NCI-H2171 (cell line): ENCODE measurements at regions not wholly inside any gene's neighbourhood (a gene's known extent, or its start where the extent isn't known, plus 50 kb on each side); places are given as distances from the start of the nearest gene placed in this dataset.

Source experiments
- DNase-seq: peaks from one replicate; lab custom pipeline; 2025; lab: John Stamatoyannopoulos, UW

- DNase-seq = peak; percentile 49
These were observed 209.3 kb upstream of the SOX11 start for GRCh38 chr2:5482929-5483331.

GRCh38 chr2:5484868-5485267 lies 207.3 kb upstream of the SOX11 start:
- DNase-seq = no peak

- DNase-seq = no peak
These were observed 200.7 kb upstream of the SOX11 start for GRCh38 chr2:5491523-5491922.

- no peak for DNase-seq
These were observed 198.9 kb upstream of the SOX11 start for GRCh38 chr2:5493256-5493655.

- no peak for DNase-seq
These were observed 198.0 kb upstream of the SOX11 start for GRCh38 chr2:5494212-5494611.

DNA sequence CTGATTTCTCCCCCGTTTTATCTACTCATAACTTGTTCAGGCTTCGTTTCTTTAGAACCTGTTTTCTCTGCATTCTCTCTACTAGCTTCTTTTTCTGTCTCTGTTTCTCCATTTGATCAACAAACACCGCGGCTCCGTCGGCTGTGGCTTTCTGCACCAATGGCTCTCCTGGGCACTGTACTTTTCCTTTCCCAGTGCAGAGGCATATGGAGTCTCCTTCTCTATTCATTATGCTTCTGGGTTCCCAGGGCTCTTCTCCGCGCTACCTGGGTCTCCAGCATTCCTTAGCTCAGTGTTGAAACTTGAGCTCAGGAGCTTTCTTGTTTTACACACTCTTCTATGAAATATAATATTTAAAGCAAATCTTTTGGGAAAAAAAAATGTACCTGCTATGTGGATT lies 196.6 kb upstream of the SOX11 start:
- DNase-seq = no peak

- no peak for DNase-seq
These were observed 194.3 kb upstream of the SOX11 start for GRCh38 chr2:5497874-5498273.

DNA sequence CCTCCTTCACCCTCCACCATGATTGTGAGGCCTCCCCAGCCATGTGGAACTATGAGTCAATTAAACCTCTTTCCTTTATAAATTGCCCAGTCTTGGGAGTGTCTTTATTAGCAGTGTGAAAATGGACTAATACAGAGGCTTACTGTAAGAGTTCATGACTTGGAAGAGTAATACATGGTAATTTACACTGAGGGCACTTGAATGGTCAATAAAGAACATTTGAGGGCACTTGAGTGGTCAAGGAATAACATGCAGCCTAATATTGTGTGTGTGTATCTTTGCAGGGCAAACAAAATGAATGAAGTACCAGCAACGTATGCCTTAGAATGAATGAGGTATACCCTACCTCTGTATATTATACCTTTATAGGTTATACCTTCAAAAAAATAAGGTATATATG lies 190.4 kb upstream of the SOX11 start:
- no peak for DNase-seq

DNA sequence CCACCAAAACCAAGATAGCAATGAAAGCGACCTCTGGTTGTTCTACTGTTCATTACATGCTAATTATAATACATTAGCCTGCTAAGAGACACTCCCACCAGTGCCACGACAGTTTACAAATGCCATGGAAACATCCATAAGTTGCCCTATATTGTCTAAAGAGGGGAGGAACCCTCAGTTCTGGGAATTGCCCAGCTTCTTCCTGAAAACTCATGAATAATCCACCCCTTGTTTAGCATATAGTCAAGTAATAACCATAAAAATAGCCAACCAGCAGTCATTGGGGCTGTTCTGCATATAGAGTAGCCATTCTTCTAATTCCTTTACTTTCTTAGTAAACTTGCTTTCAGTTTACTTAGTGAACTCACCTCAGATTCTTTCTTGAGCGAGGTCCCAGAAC lies 189.8 kb upstream of the SOX11 start:
- no peak for DNase-seq

GRCh38 chr2:5504756-5505155 lies 187.4 kb upstream of the SOX11 start:
- DNase-seq = no peak

DNA sequence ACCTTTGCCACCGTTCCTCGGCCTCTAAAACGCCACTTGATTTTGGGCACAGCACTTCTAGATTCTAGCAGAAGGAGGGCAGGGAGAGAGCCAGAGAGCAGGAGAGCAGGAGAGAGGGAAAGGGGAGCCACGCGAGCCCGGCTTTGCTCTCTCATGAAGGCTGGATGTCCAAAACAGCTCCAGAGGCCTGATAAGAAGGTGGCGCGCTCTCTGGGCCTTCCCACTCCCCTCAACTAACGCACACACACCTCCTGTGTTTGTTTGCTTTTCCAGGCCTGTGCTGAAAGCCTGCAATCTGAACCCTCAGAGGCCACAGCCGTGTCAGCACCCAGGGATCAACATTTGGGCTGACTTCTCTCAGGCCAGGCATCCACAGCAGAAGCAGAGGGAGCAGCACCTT lies 184.8 kb upstream of the SOX11 start:
- DNase-seq = no peak

DNA sequence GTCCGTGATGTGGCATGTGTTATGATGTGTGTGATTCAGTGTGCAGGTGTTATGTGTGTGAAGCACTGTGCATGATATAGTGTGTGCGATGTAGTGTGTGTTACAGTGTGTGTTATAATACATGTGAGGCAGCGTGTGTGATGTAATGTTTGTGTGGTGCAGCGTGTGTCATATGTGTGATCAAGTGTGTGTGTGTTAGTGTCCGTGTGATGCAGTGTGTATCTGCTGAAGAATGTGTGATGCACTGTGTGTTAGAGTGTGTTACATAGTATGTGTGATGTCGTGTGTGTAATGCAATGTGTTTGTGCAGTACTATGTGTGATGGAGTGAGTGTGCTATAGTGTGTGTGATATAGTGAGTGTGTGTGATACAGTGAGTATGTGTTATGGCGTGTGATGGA lies 182.8 kb upstream of the SOX11 start:
- DNase-seq = no peak

DNA sequence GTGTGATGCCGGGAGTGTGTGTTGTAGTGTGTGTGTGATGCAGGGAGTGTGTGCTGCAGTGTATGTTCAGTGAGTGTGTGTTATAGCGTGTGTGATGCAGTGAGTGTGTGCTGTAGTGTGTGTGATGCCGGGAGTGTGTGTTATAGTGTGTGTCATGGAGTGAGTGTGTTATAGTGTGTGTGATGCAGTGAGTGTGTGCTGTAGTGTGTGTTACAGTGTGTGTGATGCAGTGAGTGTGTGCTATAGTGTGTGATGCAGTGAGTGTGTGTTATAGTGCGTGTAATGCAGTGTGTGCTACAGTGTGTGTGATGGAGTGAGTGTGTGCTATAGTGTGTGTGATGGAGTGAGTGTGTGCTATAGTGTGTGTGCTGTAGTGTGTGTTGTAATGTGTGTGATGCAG lies 182.1 kb upstream of the SOX11 start:
- DNase-seq = no peak

GRCh38 chr2:5515693-5516092 lies 176.5 kb upstream of the SOX11 start:
- DNase-seq = no peak

GRCh38 chr2:5519286-5519685 lies 172.9 kb upstream of the SOX11 start:
- DNase-seq = no peak

- DNase-seq = no peak
These were observed 171.7 kb upstream of the SOX11 start for GRCh38 chr2:5520463-5520972.

DNA sequence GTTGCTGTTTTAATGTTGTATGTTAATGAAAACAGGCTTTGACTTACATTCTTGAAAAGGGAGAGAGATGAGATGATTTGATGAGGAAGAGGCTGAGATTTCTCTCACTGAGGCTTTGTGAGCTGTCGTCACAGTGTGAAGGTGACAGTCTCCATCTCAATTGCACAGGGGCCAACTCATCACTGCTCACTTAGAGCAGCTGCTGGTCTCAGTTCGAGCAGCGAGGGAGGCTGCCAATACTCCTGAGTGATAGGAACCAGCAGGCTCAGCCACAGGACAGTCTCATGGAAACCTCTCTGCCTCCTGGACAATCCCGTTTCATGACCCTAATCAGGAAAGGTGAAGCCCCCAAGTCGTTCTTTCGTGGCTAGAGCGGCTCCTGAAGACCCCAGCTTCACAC lies 170.7 kb upstream of the SOX11 start:
- no peak for DNase-seq

DNA sequence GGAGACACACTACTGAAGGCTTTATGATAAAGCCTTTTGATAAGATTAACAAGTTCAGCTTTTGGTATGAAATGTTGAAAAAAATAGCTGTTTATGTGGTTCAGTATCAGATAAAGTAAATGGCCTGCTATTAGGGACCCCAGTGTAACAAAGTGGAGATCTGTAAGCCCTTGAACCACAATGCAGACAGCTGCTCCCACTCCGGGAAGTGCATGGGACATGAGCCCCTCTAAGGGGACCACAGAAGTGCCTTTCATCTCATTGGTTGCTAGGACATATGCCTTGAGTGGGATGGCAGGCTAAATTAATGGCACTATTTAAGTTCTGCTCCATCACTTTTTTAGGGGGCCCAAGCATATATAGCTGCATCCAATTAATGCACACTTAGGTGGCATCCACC lies 167.6 kb upstream of the SOX11 start:
- DNase-seq = no peak

DNA sequence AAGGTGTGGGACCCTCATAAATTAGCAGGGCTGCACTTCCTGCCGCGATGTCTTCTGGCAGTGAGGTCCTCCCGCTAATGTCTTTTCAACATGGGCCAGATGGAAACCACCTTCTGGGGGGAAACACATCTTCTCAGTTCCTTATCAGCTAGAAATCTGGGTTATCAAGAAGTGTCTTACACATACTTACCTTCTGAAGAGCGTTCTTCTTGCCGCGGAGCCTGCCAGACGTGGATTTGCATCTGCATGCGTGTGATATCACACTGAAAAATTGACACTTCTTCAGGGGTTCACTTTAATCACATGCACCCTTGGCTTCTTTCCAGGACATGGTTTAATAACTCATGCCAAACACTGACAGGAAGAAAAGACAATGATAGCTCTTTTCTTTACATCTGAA lies 163.5 kb upstream of the SOX11 start:
- no peak for DNase-seq

DNA sequence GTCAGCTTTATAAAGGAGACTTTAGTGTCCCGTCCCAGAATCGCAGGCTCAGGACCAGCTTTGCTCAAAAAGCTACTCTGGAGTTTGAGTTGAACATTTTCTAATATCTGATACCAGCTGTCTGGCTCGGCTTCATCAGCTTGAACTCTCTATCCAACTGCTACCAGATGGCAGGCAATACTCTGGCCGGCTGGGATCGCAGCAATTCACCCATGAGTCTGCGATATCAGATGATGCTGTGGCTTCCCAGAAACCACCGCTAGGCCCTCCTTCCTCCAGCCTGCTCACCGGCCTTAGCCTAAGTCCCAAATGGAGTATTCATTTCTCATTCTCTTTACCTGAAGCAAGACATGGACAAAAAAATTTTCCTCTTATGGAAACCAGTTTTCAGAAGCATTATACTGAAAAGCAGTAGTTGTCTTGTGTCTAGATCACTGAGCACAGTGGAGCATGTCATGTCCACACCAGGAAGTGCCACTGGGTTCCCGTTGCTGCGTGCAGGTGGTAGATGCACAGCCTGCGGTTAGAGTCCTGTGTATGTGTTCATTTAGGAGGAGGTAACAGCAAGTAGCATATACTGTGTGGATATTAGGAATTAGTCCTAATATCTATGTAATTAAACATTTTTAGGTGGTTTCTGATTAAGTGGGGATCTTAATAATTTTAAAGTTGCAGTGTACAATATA lies 162.0 kb upstream of the SOX11 start:
- peak; percentile 80 for DNase-seq

DNA sequence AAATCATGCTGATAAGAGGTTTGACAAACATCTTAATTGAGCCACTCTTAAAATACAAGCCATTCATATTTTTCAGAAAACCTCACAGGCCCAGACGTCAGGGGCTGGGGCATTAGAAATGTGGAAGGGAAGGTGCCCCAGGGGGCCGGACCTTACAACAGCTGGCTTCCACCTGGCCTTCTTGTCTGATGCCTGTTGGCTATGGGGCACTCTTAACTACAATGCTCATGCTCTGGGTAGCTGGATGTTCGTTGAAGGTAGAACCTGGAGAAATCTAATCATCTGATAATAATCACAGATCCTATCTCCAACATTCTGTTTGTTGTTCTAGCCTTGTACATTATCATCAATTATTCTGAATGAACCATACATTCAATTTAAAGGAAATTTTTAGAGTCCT lies 156.9 kb upstream of the SOX11 start:
- DNase-seq = no peak

DNA sequence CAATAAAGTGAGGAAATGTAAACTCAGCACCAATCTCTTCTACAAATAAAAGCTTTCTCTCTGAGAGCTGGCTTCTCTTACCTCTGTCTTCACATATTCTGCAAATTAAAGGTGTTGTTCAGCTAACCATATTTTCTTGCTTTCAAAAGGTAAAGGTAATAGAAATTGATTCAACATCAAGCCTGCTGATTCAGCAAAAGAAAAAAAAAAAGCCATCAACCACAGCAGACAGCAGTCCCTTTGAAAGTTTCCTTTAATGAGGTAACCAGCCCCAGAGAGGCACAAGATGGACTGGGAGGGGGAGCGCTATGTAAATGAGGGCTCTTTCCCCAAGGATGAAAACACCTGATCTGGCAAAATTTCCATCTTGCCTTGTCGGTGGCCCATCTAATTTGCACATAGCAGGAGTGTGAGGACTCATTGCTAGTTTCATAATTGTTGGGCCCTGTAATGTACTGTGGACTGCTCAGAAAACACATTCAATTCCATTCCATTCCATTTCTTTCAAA lies 154.9 kb upstream of the SOX11 start:
- DNase-seq = no peak

DNA sequence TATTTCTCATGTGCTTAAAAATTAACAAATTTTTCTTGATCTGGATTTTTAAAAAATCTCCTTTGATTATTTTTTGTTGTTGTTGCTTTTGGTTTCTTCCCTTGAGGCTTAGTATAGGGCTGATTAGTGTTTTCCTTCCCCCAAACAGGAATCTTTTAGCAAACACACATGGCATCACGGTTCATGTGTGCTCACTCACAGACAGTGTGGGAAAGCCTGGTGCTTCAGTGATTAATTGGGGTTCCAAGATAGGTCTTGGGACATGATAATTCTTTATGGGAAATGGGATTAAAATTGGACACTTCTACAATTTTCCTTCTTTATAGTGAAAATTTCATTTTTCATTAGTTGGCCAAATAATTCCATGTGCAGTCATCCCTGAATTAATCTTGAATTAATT lies 153.9 kb upstream of the SOX11 start:
- DNase-seq = no peak

DNA sequence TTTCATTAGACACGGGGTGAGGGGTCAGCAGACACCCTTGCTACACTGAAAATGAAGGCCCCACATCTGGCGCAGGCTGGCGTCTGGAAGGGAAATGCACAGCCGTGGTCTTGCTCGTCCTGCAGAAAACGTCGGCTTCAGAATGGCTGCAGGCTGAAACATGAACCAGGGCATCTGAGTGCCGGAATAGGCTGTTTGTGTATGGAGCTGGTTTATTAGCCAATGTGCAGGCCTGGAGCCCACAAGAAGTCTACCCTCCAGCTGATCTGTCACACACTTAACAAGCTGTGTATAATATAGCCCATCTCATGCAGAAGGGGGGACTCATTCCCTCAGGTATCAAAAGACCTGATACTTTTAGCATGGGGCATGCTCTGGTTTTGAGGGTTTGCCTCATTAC lies 153.4 kb upstream of the SOX11 start:
- DNase-seq = no peak
